Nephron progenitor cell (in vitro differentiated cells): ENCODE measurements at regions not wholly inside any gene's neighbourhood (a gene's known extent, or its start where the extent isn't known, plus 50 kb on each side); places are given as distances from the start of the nearest gene placed in this dataset.

Experiments
- DNase-seq: peaks from one replicate; pipeline ENCODE4 v3.0.0; 2021
- H3K27ac Mint-ChIP-seq: 2 replicates; pipeline ENCODE4 v1.8.0; 2021; ENCODE audit warnings: mild to moderate bottlenecking, moderate library complexity, mixed read lengths
- H3K27me3 Mint-ChIP-seq: 2 replicates; pipeline ENCODE4 v1.8.0; 2021; ENCODE audit warnings: mild to moderate bottlenecking, low read depth, mixed read lengths; ENCODE audit not compliant: poor library complexity
- H3K36me3 Mint-ChIP-seq: 2 replicates; pipeline ENCODE4 v1.8.0; 2021; ENCODE audit warnings: low read depth, mixed read lengths
- H3K4me1 Mint-ChIP-seq: 2 replicates; pipeline ENCODE4 v1.8.0; 2021; ENCODE audit warnings: mixed read lengths
- H3K4me3 Mint-ChIP-seq: 2 replicates; pipeline ENCODE4 v1.8.0; 2021; ENCODE audit warnings: mild to moderate bottlenecking, moderate library complexity, mixed read lengths
- H3K9me3 Mint-ChIP-seq: 2 replicates; pipeline ENCODE4 v1.8.0; 2021; ENCODE audit warnings: mild to moderate bottlenecking, moderate library complexity, mixed read lengths
- CTCF ChIP-seq: fragments of 200-600 bp; sonication (generic); IDR thresholded peaks from 2 replicates; pipeline ENCODE4 v1.5.0; 2021; ENCODE audit warnings: antibody characterized with exemption

DNA sequence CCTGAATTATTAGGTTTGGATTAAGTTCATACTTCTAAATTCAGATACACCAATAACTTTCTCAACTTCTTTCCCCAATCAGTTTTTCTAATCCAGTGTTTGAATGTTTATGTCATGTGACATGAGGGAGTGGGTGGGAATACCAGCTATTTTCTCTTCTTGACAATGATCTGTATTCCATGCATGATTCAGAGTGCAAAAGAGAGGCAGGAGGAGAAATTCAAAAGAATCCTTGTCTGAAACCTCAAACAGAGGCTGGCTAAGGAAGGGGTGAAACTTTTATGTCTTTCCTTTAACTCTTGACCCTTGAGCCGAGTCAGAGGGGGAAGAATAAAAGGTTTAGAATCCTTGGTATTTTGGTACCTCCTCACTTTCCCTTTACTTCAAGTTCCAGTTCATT, 544.7 kb downstream of the SPRY1 start:
- no peak for DNase-seq
- H3K27ac Mint-ChIP-seq, result no peak overlapping the region
- H3K27me3 Mint-ChIP-seq, result peaks cover 3% of the 10 kb centered on the region
- H3K9me3 Mint-ChIP-seq, result peaks cover 15% of the 10 kb centered on the region
- no peak overlapping the region for H3K4me3 Mint-ChIP-seq
- H3K4me1 Mint-ChIP-seq, result peaks cover 46% of the 10 kb centered on the region
- peaks cover 10% of the 10 kb centered on the region for H3K36me3 Mint-ChIP-seq
- TF ChIP-seq CTCF, result no peak

- Mint-ChIP-seq H3K4me3 (no peak overlapping the region), H3K36me3 (peaks cover 10% of the 10 kb centered on the region), H3K9me3 (peaks cover 15% of the 10 kb centered on the region), H3K27me3 (peaks cover 3% of the 10 kb centered on the region), H3K4me1 (peaks cover 49% of the 10 kb centered on the region), H3K27ac (no peak overlapping the region)
- DNase-seq, result no peak
- no peak for TF ChIP-seq CTCF
Measured at GRCh38 chr4:123943976-123944375, 547.4 kb downstream of the SPRY1 start.

- Mint-ChIP-seq H3K4me1 (peaks cover 49% of the 10 kb centered on the region), H3K9me3 (peaks cover 15% of the 10 kb centered on the region), H3K4me3 (no peak overlapping the region), H3K27me3 (peaks cover 3% of the 10 kb centered on the region), H3K36me3 (peaks cover 10% of the 10 kb centered on the region), H3K27ac (no peak overlapping the region)
- DNase-seq, result no peak
- no peak for TF ChIP-seq CTCF
Measured at GRCh38 chr4:123945301-123945700, 548.7 kb downstream of the SPRY1 start.

DNA sequence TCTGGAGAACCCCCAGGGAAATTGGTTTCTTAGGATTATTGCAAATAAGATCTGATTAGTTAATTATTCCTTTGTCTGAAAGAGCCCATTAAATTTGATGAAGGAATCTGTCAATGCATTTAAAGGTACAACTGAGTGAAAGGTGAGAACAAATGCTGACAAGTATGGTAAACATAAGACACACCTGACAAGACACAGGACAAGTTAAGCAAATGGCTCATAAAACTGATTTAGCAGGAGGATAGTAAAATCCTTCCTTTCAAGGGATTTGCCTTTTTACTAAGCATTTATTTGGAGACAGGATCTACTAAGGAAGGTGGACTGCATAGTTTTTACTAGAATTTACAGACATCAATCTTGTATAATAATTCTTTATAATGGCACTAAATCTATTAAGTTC, 553.9 kb downstream of the SPRY1 start:
- no peaks in the 10 kb centered on the region for H3K27me3 Mint-ChIP-seq
- no peak for DNase-seq
- H3K9me3 Mint-ChIP-seq, result peaks cover 17% of the 10 kb centered on the region
- H3K4me1 Mint-ChIP-seq, result peaks cover 76% of the 10 kb centered on the region
- peaks cover 20% of the 10 kb centered on the region for H3K36me3 Mint-ChIP-seq
- H3K27ac Mint-ChIP-seq, result peak overlapping the region; percentile 83
- no peak for TF ChIP-seq CTCF
- H3K4me3 Mint-ChIP-seq, result no peak overlapping the region

- H3K36me3 Mint-ChIP-seq, result peaks cover 21% of the 10 kb centered on the region
- DNase-seq, result no peak
- no peak overlapping the region for H3K4me3 Mint-ChIP-seq
- peaks cover 17% of the 10 kb centered on the region for H3K9me3 Mint-ChIP-seq
- TF ChIP-seq CTCF, result no peak
- peak overlapping the region; percentile 33 for H3K27ac Mint-ChIP-seq
- H3K4me1 Mint-ChIP-seq, result peaks cover 66% of the 10 kb centered on the region
- no peaks in the 10 kb centered on the region for H3K27me3 Mint-ChIP-seq
Measured at GRCh38 chr4:123952530-123953274, 556.1 kb downstream of the SPRY1 start.

GRCh38 chr4:123953566-123953965, 557.0 kb downstream of the SPRY1 start:
- Mint-ChIP-seq H3K4me3 (no peak overlapping the region), H3K27me3 (no peaks in the 10 kb centered on the region), H3K4me1 (peaks cover 57% of the 10 kb centered on the region), H3K27ac (no peak overlapping the region), H3K9me3 (peaks cover 24% of the 10 kb centered on the region), H3K36me3 (peaks cover 29% of the 10 kb centered on the region)
- no peak for DNase-seq
- no peak for TF ChIP-seq CTCF
